ENCODE measurements at regions not wholly inside any gene's neighbourhood (a gene's known extent, or its start where the extent isn't known, plus 50 kb on each side); places are given as distances from the start of the nearest gene placed in this dataset.

DNA sequence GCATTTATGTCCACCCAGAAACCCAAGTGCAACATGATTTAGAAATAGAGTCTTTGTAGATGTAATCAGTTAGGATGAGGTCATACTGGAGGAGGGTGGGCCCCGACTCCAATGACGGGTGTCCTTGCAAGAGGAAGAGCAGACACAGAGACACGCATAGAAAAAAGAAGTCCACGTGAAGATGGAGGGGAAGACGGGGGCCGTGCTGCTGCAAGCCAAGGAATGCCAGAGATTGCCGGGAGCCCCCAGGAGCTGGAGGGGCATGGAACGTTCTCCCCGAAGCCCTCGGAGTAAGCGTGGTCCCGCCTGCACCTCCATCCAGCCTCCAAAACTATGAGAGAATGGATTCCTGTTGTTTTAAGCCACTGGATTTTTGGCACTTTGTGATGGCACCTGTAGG, 51.6 kb downstream of the PTGR3 start:
- TF ChIP-seq, protein P1, sequence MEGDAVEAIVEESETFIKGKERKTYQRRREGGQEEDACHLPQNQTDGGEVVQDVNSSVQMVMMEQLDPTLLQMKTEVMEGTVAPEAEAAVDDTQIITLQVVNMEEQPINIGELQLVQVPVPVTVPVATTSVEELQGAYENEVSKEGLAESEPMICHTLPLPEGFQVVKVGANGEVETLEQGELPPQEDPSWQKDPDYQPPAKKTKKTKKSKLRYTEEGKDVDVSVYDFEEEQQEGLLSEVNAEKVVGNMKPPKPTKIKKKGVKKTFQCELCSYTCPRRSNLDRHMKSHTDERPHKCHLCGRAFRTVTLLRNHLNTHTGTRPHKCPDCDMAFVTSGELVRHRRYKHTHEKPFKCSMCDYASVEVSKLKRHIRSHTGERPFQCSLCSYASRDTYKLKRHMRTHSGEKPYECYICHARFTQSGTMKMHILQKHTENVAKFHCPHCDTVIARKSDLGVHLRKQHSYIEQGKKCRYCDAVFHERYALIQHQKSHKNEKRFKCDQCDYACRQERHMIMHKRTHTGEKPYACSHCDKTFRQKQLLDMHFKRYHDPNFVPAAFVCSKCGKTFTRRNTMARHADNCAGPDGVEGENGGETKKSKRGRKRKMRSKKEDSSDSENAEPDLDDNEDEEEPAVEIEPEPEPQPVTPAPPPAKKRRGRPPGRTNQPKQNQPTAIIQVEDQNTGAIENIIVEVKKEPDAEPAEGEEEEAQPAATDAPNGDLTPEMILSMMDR (IDR thresholded peaks at IDR 0.05; ENCODE audit: poor library complexity): no peak
- TF ChIP-seq EZH2phosphoT487 (IDR thresholded peaks at IDR 0.05; ENCODE audit: low read depth, severe bottlenecking, unreplicated experiment): no peak
- no peak for TF ChIP-seq EZH2 (IDR thresholded peaks at IDR 0.05; ENCODE audit: borderline replicate concordance)

Data from hepatocyte (in vitro differentiated cells).